Vagina (tissue), 2 donors: ENCODE measurements at regions not wholly inside any gene's neighbourhood (a gene's known extent, or its start where the extent isn't known, plus 50 kb on each side); places are given as distances from the start of the nearest gene placed in this dataset.

ENCODE experiments used
- CTCF ChIP-seq, 3 experiments: fragments of 450-650 bp in 2 of 3; fragments of 200-600 bp in 1 of 3; sonication (generic) in 1 of 3; IDR thresholded peaks; one replicate each; pipeline ENCODE4 v1.5.1; 2017 to 2019; ENCODE audit warnings: antibody characterized with exemption in 3 of 3, mild to moderate bottlenecking in 2 of 3, moderate library complexity in 2 of 3
- POLR2A ChIP-seq, 2 donors: fragments of 450-650 bp; IDR thresholded peaks; one replicate each; pipeline ENCODE4 v1.6.1; 2017; ENCODE audit warnings: antibody characterized with exemption in 2 of 2, mild to moderate bottlenecking in 2 of 2, moderate library complexity in 2 of 2

- no peak for TF ChIP-seq POLR2A (IDR thresholded peaks at IDR 0.05)
- no peak for TF ChIP-seq CTCF (IDR thresholded peaks at IDR 0.05)
These were observed 1358.5 kb upstream of the PCDH9 start for GRCh38 chr13:68588623-68589022.
